HepG2 (cell line): ENCODE measurements at regions not wholly inside any gene's neighbourhood (a gene's known extent, or its start where the extent isn't known, plus 50 kb on each side); places are given as distances from the start of the nearest gene placed in this dataset.
A peak's percentile ranks its signal among the peaks of the same experiment; 100 is the strongest.

Experiments
- ATF5 ChIP-seq: sonication (generic); formaldehyde crosslinking; IDR thresholded peaks from 2 replicates; pipeline ENCODE4 v1.4.0; 2020; ENCODE audit warnings: mild to moderate bottlenecking, low read depth, missing genetic modification reagents
- HOXA7 ChIP-seq: sonication (generic); formaldehyde crosslinking; IDR thresholded peaks from 2 replicates; pipeline ENCODE4 v1.8.1; 2022; ENCODE audit warnings: mild to moderate bottlenecking, missing genetic modification reagents, moderate library complexity
- IRX3 ChIP-seq: sonication (generic); formaldehyde crosslinking; IDR thresholded peaks from 2 replicates; pipeline ENCODE4 v1.8.1; 2023; ENCODE audit warnings: mild to moderate bottlenecking, low read depth, missing genetic modification reagents, borderline replicate concordance
- PBX2 ChIP-seq: IDR thresholded peaks from 2 replicates; pipeline ENCODE4 v1.6.1; 2016; ENCODE audit warnings: control low read depth
- REST ChIP-seq, 2 experiments: IDR thresholded peaks; 2 replicates each; pipeline ENCODE4 v1.6.1; 2011 to 2012; ENCODE audit warnings: low read length in 2 of 2, borderline replicate concordance in 1 of 2, low read depth in 1 of 2, mild to moderate bottlenecking in 1 of 2, moderate library complexity in 1 of 2
- STAT5B ChIP-seq: sonication (generic); formaldehyde crosslinking; IDR thresholded peaks from 2 replicates; pipeline ENCODE4 v1.4.0; 2020; ENCODE audit warnings: missing genetic modification reagents
- THAP8 ChIP-seq: sonication (generic); formaldehyde crosslinking; IDR thresholded peaks from 2 replicates; pipeline ENCODE4 v1.5.1; 2020; ENCODE audit warnings: missing genetic modification reagents, mild to moderate bottlenecking, borderline replicate concordance
- TSC22D2 ChIP-seq: sonication (generic); formaldehyde crosslinking; IDR thresholded peaks from 2 replicates; pipeline ENCODE4 v1.5.1; 2020; ENCODE audit warnings: missing genetic modification reagents, mild to moderate bottlenecking, borderline replicate concordance
- ZNF160 ChIP-seq: sonication (generic); formaldehyde crosslinking; IDR thresholded peaks from 2 replicates; pipeline ENCODE4 v1.8.0; 2022; ENCODE audit warnings: mild to moderate bottlenecking, inconsistent platforms, missing genetic modification reagents
- ZNF549 ChIP-seq: sonication (generic); formaldehyde crosslinking; IDR thresholded peaks from 2 replicates; pipeline ENCODE4 v1.5.0; 2020; ENCODE audit warnings: missing genetic modification reagents
- ZNF607 ChIP-seq: sonication (generic); formaldehyde crosslinking; IDR thresholded peaks from 2 replicates; pipeline ENCODE4 v1.5.1; 2020; ENCODE audit warnings: missing genetic modification reagents, mild to moderate bottlenecking, borderline replicate concordance
- ZNF7 ChIP-seq: IDR thresholded peaks from 2 replicates; pipeline ENCODE4 v1.6.1; 2016; ENCODE audit warnings: missing biosample characterization, missing genetic modification reagents
- ZNF709 ChIP-seq: sonication (generic); formaldehyde crosslinking; IDR thresholded peaks from 2 replicates; pipeline ENCODE4 v1.5.0; 2020; ENCODE audit warnings: mild to moderate bottlenecking, missing genetic modification reagents
- ZNF850 ChIP-seq: sonication (generic); formaldehyde crosslinking; conservative IDR thresholded peaks from 2 replicates; pipeline ENCODE4 v1.9.0; 2021; ENCODE audit warnings: mild to moderate bottlenecking, missing genetic modification reagents
- TF ChIP-seq, protein P1 (sequence below): sonication (generic); formaldehyde crosslinking; IDR thresholded peaks from 2 replicates; pipeline ENCODE4 v1.5.1; 2020; ENCODE audit warnings: mild to moderate bottlenecking, missing genetic modification reagents, moderate library complexity
- TF ChIP-seq, protein P2 (sequence below): sonication (generic); formaldehyde crosslinking; IDR thresholded peaks from 2 replicates; pipeline ENCODE4 v1.4.0; 2020; ENCODE audit warnings: missing genetic modification reagents, borderline replicate concordance

GRCh38 chr13:33542309-33543088, 256.9 kb upstream of the STARD13 start (continued):
- TF ChIP-seq, protein P1, sequence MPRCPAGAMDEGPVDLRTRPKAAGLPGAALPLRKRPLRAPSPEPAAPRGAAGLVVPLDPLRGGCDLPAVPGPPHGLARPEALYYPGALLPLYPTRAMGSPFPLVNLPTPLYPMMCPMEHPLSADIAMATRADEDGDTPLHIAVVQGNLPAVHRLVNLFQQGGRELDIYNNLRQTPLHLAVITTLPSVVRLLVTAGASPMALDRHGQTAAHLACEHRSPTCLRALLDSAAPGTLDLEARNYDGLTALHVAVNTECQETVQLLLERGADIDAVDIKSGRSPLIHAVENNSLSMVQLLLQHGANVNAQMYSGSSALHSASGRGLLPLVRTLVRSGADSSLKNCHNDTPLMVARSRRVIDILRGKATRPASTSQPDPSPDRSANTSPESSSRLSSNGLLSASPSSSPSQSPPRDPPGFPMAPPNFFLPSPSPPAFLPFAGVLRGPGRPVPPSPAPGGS (CRISPR knock-in tag) = peak; percentile 98
- TF ChIP-seq ZNF160 (peak; percentile 86), ZNF607 (peak; percentile 96), STAT5B (no peak), ZNF549 (no peak), THAP8 (CRISPR knock-in tag) (peak; percentile 79; the same call in 1 of the 2 replicates), ZNF7 (CRISPR knock-in tag) (0 out of 2 replicates have a peak, but pooled peaks have one; percentile 39), ZNF709 (CRISPR knock-in tag) (peak; percentile 95; the same call in 1 of the 2 replicates), ATF5 (CRISPR knock-in tag) (peak; percentile 96), IRX3 (peak; percentile 91), ZNF850 (CRISPR knock-in tag) (no peak), TSC22D2 (CRISPR knock-in tag) (peak; percentile 98), PBX2 (CRISPR knock-in tag) (no peak), REST (IDR thresholded peaks at IDR 0.05; ENCODE audit: borderline replicate concordance in 1 of 2, low read depth in 1 of 2, low read length in 2 of 2) (0 out of 4 replicates have a peak, but pooled peaks of 1 of the 2 experiments have one; percentile 43), HOXA7 (no peak)
- TF ChIP-seq, protein P2, sequence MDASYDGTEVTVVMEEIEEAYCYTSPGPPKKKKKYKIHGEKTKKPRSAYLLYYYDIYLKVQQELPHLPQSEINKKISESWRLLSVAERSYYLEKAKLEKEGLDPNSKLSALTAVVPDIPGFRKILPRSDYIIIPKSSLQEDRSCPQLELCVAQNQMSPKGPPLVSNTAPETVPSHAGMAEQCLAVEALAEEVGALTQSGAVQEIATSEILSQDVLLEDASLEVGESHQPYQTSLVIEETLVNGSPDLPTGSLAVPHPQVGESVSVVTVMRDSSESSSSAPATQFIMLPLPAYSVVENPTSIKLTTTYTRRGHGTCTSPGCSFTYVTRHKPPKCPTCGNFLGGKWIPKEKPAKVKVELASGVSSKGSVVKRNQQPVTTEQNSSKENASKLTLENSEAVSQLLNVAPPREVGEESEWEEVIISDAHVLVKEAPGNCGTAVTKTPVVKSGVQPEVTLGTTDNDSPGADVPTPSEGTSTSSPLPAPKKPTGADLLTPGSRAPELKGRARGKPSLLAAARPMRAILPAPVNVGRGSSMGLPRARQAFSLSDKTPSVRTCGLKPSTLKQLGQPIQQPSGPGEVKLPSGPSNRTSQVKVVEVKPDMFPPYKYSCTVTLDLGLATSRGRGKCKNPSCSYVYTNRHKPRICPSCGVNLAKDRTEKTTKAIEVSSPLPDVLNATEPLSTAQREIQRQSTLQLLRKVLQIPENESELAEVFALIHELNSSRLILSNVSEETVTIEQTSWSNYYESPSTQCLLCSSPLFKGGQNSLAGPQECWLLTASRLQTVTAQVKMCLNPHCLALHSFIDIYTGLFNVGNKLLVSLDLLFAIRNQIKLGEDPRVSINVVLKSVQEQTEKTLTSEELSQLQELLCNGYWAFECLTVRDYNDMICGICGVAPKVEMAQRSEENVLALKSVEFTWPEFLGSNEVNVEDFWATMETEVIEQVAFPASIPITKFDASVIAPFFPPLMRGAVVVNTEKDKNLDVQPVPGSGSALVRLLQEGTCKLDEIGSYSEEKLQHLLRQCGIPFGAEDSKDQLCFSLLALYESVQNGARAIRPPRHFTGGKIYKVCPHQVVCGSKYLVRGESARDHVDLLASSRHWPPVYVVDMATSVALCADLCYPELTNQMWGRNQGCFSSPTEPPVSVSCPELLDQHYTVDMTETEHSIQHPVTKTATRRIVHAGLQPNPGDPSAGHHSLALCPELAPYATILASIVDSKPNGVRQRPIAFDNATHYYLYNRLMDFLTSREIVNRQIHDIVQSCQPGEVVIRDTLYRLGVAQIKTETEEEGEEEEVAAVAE (CRISPR knock-in tag) = peak; percentile 87; the same call in 1 of the 2 replicates
